Mammary epithelial cell (primary cell): ENCODE measurements at regions not wholly inside any gene's neighbourhood (a gene's known extent, or its start where the extent isn't known, plus 50 kb on each side); places are given as distances from the start of the nearest gene placed in this dataset.

Experiments used
- CTCF ChIP-seq, 2 donors: IDR thresholded peaks in 1 of 2; conservative IDR thresholded peaks in 1 of 2; 2 replicates each; pipeline ENCODE4 v1.5.1; 2011 to 2012; ENCODE audit warnings: inconsistent platforms in 2 of 2, low read length in 2 of 2, mild to moderate bottlenecking in 2 of 2, control low read depth in 1 of 2, low read depth in 1 of 2; ENCODE audit not compliant: insufficient read depth in 1 of 2; ENCODE audit errors: extremely low read depth in 1 of 2
- EZH2 ChIP-seq: IDR thresholded peaks from 2 replicates; pipeline ENCODE4 v1.6.1; 2012; ENCODE audit warnings: low read length, inconsistent platforms, borderline replicate concordance

GRCh38 chr15:55106155-55106554 is 90.6 kb downstream of the RSL24D1 start:
- TF ChIP-seq CTCF (conservative IDR thresholded peaks at IDR 0.05 in 1 of 2, IDR thresholded peaks at IDR 0.05 in 1 of 2; ENCODE audit: extremely low read depth in 1 of 2, insufficient read depth in 1 of 2, low read depth in 1 of 2, low read length in 2 of 2) (no peak), EZH2 (no peak)
